ENCODE measurements at regions not wholly inside any gene's neighbourhood (a gene's known extent, or its start where the extent isn't known, plus 50 kb on each side); places are given as distances from the start of the nearest gene placed in this dataset.

GRCh38 chr1:90400131-90400530, 317.0 kb downstream of the BARHL2 start:
- Histone ChIP-seq H3K27me3 (ENCODE audit: insufficient read depth) (no peaks in the 10 kb centered on the region), H3K9me2 (ENCODE audit: insufficient read depth) (no peaks in the 10 kb centered on the region), H3K27ac (ENCODE audit: low read depth) (no peak overlapping the region), H3K4me3 (no peak overlapping the region), H3K4me1 (ENCODE audit: insufficient read depth) (no peaks in the 10 kb centered on the region), H3K79me2 (replicated peaks; ENCODE audit: insufficient read depth) (no peaks in the 10 kb centered on the region), H4K20me1 (replicated peaks; ENCODE audit: insufficient read depth) (no peaks in the 10 kb centered on the region), H3K4me2 (no peak overlapping the region), H3F3A (replicated peaks; ENCODE audit: low read depth) (no peaks in the 10 kb centered on the region), H2AFZ (no peak overlapping the region), H3K36me3 (ENCODE audit: insufficient read depth) (no peaks in the 10 kb centered on the region)
- no peaks in the 10 kb centered on the region for H3K27me3 Mint-ChIP-seq (ENCODE audit: insufficient read depth, low read depth, poor library complexity)
- H3K4me1 Mint-ChIP-seq, result peaks cover 3% of the 10 kb centered on the region; the same call in 2 of the 3 replicates
- no peak overlapping the region for H3K27ac Mint-ChIP-seq
- no peak for DNase-seq (ENCODE audit: low spot score)
- H3K9me3 Mint-ChIP-seq, result no peaks in the 10 kb centered on the region
- H3K36me3 Mint-ChIP-seq (ENCODE audit: low read depth), result no peaks in the 10 kb centered on the region
- no peak for TF ChIP-seq ZNF331 (CRISPR knock-in tag; IDR thresholded peaks at IDR 0.05; ENCODE audit: low read depth)
- no peak for TF ChIP-seq CREB1 (CRISPR knock-in tag; IDR thresholded peaks at IDR 0.05; ENCODE audit: low read depth)
- TF ChIP-seq, protein P1, sequence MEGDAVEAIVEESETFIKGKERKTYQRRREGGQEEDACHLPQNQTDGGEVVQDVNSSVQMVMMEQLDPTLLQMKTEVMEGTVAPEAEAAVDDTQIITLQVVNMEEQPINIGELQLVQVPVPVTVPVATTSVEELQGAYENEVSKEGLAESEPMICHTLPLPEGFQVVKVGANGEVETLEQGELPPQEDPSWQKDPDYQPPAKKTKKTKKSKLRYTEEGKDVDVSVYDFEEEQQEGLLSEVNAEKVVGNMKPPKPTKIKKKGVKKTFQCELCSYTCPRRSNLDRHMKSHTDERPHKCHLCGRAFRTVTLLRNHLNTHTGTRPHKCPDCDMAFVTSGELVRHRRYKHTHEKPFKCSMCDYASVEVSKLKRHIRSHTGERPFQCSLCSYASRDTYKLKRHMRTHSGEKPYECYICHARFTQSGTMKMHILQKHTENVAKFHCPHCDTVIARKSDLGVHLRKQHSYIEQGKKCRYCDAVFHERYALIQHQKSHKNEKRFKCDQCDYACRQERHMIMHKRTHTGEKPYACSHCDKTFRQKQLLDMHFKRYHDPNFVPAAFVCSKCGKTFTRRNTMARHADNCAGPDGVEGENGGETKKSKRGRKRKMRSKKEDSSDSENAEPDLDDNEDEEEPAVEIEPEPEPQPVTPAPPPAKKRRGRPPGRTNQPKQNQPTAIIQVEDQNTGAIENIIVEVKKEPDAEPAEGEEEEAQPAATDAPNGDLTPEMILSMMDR (conservative IDR thresholded peaks at IDR 0.05; ENCODE audit: low read depth in 2 of 2), result no peak
- no peak for TF ChIP-seq EZH2 (IDR thresholded peaks at IDR 0.05; ENCODE audit: low read depth, unreplicated experiment)
- TF ChIP-seq POLR2AphosphoS5 (IDR thresholded peaks at IDR 0.05; ENCODE audit: low read depth), result no peak
- no peak for TF ChIP-seq EZH2phosphoT487 (IDR thresholded peaks at IDR 0.05; ENCODE audit: unreplicated experiment)
- no peak for TF ChIP-seq ZNF114 (CRISPR knock-in tag; IDR thresholded peaks at IDR 0.05)
- H3K4me3 Mint-ChIP-seq, result no peak overlapping the region
- no peak for ATAC-seq

GRCh38 chr1:90396917-90397316, 320.2 kb downstream of the BARHL2 start:
- no peaks in the 10 kb centered on the region for H4K20me1 ChIP-seq (replicated peaks; ENCODE audit: insufficient read depth)
- H3K36me3 ChIP-seq (ENCODE audit: insufficient read depth), result no peaks in the 10 kb centered on the region
- Mint-ChIP-seq H3K27ac (no peak overlapping the region), H3K9me3 (no peaks in the 10 kb centered on the region), H3K4me1 (no peaks in the 10 kb centered on the region), H3K27me3 (ENCODE audit: insufficient read depth, low read depth, poor library complexity) (no peaks in the 10 kb centered on the region), H3K4me3 (no peak overlapping the region), H3K36me3 (ENCODE audit: low read depth) (no peaks in the 10 kb centered on the region)
- H2AFZ ChIP-seq, result no peak overlapping the region
- no peaks in the 10 kb centered on the region for H3K79me2 ChIP-seq (replicated peaks; ENCODE audit: insufficient read depth)
- H3K27ac ChIP-seq (ENCODE audit: low read depth), result no peak overlapping the region
- no peaks in the 10 kb centered on the region for H3K9me2 ChIP-seq (ENCODE audit: insufficient read depth)
- H3K4me3 ChIP-seq, result no peak overlapping the region
- no peak overlapping the region for H3K4me2 ChIP-seq
- H3K27me3 ChIP-seq (ENCODE audit: insufficient read depth), result no peaks in the 10 kb centered on the region
- H3F3A ChIP-seq (replicated peaks; ENCODE audit: low read depth), result no peaks in the 10 kb centered on the region
- ATAC-seq (no peak), DNase-seq (ENCODE audit: low spot score) (no peak)
- H3K4me1 ChIP-seq (ENCODE audit: insufficient read depth), result no peaks in the 10 kb centered on the region
- TF ChIP-seq ZNF462 (CRISPR knock-in tag; IDR thresholded peaks at IDR 0.05) (no peak), STAT1 (IDR thresholded peaks at IDR 0.05; ENCODE audit: unreplicated experiment) (no peak), ZNF331 (CRISPR knock-in tag; IDR thresholded peaks at IDR 0.05; ENCODE audit: low read depth) (no peak), NANOG (IDR thresholded peaks at IDR 0.05; ENCODE audit: borderline replicate concordance) (no peak), JUNB (IDR thresholded peaks at IDR 0.05; ENCODE audit: unreplicated experiment) (no peak), CREB1 (CRISPR knock-in tag; IDR thresholded peaks at IDR 0.05; ENCODE audit: low read depth) (no peak), REST (IDR thresholded peaks at IDR 0.05; ENCODE audit: unreplicated experiment) (no peak), EZH2phosphoT487 (IDR thresholded peaks at IDR 0.05; ENCODE audit: unreplicated experiment) (no peak)

All from GM23338 (cell line).